NCI-H2081 (cell line): ENCODE measurements at regions not wholly inside any gene's neighbourhood (a gene's known extent, or its start where the extent isn't known, plus 50 kb on each side); places are given as distances from the start of the nearest gene placed in this dataset.
"Not testable (repeated sequence)": the region's sequence is repeated elsewhere in the genome, so short reads cannot be mapped to it uniquely, and the experiment has no call there.

Source experiments
- DNase-seq, 2 experiments: peaks; one replicate each; lab custom pipeline; 2025; lab: John Stamatoyannopoulos, UW

DNA sequence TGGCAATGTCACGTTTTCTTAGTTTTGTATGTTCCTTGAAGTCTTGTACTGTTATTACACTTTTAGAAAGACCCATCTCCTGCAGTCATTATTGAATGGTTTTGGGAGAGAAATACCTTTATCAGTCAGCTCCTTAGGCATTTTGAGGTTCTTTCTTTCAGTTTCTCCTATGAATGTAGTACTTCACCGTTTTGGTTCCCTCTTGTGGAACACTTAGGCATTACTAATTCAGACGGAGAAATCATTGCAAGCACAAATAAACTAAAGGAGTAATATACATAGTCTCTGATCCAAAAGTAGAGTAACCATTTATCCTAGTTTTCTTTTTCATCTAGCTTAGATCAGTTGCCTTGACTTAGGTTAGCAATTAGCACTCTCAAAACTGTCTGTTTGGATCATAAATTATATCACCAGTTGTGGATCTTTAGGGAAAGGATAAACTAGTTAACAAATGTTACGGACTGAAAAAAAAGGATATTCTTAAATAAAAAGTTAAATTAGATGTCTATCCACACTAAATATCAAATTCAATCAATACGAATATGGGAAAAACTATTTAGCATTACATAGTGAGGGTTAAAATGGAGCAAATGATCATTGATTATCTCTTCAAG lies 1538.3 kb upstream of the SEL1L start:
- DNase-seq, result peak; percentile 13 to 41

- no peak for DNase-seq
These were observed 1551.5 kb upstream of the SEL1L start for GRCh38 chr14:83085136-83085535.

- DNase-seq, result no peak
These were observed 1552.1 kb upstream of the SEL1L start for GRCh38 chr14:83085725-83086124.

DNA sequence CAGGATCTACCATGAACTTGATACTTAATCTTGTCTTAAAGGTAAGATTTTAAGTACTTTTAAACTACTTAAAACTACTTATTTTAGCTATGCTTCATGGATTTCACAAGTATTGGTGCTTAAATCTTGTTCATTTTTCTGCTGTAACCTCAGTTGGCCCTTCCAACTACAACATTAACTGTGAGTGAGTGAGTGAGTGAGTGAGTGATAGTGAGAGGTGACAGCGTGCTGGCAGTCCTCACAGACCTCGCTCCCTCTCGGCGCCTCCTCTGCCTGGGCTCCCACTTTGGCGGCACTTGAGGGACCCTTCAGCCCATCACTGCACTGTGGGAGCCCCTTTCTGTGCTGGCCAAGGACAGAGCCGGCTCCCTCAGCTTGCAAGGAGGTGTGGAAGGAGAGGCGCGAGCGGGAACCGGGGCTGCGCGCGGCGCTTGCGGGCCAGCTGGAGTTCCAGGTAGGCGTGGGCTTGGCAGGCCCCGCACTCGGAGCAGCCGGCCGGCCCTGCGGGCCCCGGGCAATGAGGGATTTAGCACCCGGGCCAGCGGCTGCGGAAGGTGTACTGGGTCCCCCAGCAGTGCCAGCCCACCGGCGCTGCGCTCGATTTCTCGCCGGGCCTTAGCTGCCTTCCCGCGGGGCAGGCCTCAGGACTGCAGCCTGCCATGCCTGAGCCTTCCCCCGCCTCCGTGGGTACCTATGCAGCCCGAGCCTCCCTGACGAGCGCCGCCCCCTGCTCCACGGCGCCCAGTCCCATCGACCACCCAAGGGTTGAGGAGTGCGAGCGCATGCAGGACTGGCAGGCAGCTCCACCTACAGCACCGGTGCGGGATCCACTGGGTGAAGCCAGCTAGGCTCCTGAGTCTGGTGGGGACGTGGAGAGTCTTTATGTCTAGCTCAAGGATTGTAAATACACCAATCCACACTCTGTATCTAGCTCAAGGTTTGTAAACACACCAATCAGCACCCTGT lies 1558.6 kb upstream of the SEL1L start:
- DNase-seq, result not testable (repeated sequence)

GRCh38 chr14:83096092-83096491 lies 1562.4 kb upstream of the SEL1L start:
- DNase-seq, result peak in 1 of 2 experiments; percentile 17

DNA sequence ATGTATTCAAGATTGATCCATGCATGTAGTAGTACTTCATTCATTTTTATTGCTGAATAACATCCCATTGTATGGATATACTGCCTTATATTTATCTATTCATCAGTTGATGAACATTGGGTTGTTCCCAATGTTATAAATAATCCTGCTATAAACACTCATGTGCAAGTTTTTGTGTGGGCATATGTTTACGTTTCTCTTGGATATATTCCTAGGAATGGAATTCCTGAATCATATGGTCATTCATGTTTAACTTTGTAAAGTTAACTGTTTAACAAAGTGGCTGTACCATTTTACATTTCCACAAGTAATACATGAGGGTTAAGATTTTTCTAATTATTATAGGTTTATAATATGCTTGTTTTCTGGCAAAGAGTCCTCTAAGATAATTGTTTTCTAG lies 1568.2 kb upstream of the SEL1L start:
- no peak for DNase-seq

GRCh38 chr14:83118029-83118428 lies 1584.4 kb upstream of the SEL1L start:
- DNase-seq, result no peak

DNA sequence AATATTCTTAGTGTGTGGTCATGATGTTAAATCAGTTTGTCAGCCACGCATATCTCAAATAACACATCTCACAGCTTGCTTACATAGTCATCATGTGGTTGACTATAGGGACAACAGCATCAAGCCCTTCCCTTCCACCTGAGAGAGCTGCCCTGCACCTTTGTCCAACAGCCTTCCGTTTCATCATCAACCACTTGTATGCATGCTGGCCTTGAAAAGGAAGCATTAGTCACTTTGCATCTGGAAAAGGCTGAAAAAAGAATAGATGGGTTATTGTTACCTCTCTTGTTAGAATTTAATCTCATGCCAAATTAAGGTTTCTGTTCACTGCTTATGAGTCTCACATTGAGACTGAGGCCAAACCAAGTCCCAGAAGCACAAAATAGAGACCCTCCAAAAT lies 1586.5 kb upstream of the SEL1L start:
- DNase-seq, result no peak

GRCh38 chr14:83126076-83126475 lies 1592.4 kb upstream of the SEL1L start:
- DNase-seq, result no peak

DNA sequence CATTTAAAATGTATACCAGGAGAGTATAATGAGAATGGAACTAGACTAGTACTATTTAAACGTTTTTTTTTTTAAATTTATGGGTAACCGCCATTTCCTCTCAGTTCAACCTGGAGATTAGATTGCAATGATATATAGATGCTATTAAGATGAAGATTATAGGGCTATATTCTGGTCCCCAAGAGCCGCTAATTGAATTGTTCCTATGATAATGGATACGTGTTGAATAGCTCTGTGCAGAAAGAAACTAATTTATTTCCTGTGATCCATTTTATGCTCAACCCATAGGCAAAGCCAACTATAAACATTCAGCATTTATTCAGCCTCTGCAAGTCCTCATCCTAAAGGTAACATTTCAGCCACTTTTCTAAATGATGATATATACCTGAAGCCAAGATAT lies 1595.1 kb upstream of the SEL1L start:
- peak in 1 of 2 experiments; percentile 19 for DNase-seq

- no peak for DNase-seq
These were observed 1595.8 kb upstream of the SEL1L start for GRCh38 chr14:83129496-83129895.

DNA sequence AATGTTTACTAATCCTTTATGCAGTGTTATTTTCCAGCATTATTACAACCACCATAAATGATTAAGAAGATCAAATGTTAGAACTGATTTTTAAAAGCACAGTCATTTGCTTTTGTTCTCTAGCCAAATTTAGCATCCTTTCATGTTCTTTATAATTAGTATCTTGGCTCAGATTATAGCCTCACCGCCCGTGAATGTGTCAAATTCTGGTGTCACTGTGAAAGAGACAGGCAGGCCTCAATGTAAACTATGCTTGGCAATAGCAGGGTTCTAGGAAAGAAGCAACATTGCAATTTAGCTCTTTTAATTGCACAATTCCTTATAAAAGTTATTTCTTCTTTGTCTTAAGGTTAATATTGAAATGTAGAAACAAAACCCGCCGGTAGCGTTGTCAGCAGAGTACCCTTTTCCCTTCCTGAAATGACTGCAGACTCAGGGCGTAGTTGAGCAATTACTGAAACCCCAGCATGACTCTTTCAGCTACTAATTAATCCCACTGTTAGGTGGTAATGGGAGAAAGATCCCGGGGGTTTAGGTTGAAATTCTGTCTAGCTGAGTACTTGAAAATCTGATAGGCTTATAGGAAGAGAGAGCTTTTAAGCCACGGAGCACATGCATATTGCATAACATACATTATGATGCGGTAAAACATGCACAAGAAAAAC lies 1600.5 kb upstream of the SEL1L start:
- peak; percentile 21 to 77 for DNase-seq

GRCh38 chr14:83140756-83141155 lies 1607.1 kb upstream of the SEL1L start:
- no peak for DNase-seq

DNA sequence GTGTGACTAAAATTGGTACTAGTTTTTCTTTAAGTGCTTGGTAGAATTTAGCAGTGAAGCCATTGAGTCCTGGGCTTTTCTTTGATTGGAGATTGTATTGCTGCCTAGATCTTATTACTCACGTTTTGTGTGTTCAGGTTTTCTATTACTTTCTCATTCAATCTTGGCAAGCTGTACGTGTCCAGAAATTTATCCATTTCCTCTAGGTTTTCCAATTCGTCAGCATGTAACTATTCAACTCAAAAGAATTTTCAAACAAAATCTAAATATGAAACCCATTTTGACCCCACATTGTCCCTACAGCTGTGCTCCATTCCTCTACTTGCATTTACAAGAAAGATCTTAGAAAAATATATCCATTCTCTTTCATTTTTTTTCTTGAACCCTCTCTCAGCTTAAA lies 1613.4 kb upstream of the SEL1L start:
- DNase-seq, result no peak

- no peak for DNase-seq
These were observed 1617.9 kb upstream of the SEL1L start for GRCh38 chr14:83151571-83151970.

DNA sequence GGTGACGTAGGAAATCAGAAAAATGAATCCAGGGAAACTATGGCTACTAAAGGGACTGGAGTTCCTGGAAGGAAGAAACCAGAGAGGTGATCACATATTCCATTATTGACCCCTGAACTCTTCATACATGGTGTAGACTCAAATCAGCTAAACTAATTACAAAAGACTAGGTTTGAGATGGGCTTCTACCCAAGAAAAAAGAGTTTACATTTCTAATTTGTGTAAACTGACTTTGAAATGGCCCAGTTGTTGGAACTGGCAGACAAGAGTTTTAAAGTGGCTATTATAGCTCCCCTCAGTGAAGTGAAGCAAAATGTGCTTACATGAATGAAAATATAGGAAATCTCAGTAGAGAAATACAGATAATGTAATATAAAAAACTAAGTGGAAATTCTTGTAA lies 1619.4 kb upstream of the SEL1L start:
- no peak for DNase-seq

DNA sequence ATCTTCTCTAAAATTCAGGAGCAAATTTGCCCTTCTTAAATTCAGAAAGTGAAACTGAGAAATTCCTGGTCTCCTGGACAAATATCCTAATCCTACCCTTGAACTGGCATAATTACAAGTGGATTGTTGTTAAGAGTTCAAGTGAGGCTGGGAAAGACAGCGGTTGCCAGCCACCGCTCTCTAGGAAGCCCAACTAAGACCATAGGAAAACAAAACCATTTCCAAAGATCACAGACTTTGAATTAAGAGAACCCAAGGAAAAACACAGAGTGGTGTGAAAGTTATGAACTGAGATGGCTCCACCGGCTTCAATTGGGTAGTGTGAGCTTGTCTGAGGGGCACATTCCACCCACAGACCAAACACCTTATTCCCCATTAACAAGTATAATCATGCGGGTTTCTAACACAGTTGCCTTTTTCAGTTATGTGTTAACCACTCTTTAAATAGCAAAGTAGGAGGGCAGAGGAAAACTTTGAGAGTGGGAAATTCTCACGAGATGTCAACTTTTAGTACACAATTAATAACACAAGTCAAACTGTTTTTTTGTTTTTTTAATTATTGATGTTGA lies 1628.8 kb upstream of the SEL1L start:
- no peak for DNase-seq

- DNase-seq, result no peak
These were observed 1629.4 kb upstream of the SEL1L start for GRCh38 chr14:83163016-83163415.

GRCh38 chr14:83164016-83164415 lies 1630.4 kb upstream of the SEL1L start:
- DNase-seq, result no peak

DNA sequence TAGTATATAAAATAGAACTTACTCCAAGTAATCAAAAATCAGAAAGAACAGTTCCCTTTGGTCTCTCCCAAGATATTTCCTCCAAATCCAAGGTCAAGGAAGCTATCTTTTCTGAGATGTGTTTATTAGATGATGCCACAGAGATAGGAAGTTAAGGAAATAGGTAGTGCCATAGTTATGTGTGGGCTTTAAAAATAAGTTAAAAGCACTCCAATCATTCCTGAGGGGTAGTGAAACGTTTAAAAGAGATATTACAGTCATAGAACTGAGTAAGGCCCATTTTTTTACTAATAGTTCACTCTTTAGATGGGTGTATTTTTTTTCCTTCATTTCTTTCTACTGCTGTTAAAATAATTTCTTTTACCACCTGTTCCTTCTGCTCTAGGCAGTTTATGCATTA lies 1630.9 kb upstream of the SEL1L start:
- no peak for DNase-seq

- no peak for DNase-seq
These were observed 1636.5 kb upstream of the SEL1L start for GRCh38 chr14:83170165-83170564.

DNA sequence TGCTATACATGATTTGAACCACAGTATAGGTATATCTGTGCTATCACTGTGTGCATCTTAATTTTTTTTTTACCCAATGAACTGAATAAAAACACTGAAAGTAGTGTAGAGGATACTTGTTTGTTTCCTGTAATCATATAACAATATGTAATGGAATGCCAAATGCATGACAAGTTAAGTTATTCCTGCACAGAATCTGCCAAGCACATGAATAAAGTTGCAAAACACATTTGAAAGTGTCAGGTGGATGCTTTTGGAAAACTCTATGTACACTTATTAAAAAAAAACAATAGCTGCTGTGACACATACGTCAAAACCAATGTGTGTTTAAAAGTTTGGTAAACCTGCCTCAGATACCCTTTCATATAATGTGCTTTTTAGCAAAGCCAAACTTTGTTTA lies 1638.1 kb upstream of the SEL1L start:
- no peak for DNase-seq

DNA sequence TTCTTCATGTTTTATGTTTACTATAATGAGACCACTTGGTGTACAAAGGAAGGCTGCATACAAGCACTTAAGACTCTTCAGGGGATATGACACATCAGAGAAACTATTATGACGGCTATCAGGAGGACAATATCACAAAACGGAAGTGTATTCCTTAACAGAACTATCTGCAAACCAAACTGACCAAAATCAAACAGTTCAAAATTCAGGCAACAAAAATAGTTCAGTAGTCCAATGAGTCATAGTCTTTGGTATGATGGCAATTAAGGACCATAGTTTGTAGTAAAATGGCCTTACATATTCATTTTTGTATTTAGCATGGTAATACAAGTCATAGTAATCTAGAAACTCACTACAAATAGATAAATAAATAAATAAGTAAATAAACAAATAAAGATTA lies 1638.7 kb upstream of the SEL1L start:
- no peak for DNase-seq
